ENCODE measurements at regions not wholly inside any gene's neighbourhood (a gene's known extent, or its start where the extent isn't known, plus 50 kb on each side); places are given as distances from the start of the nearest gene placed in this dataset.

GRCh38 chr18:75122334-75122958 is 86.5 kb downstream of the PTGR3 start:
- TF ChIP-seq POLR2A (IDR thresholded peaks at IDR 0.05), result no peak
- TF ChIP-seq CTCF (IDR thresholded peaks at IDR 0.05 in 4 of 5, conservative IDR thresholded peaks at IDR 0.05 in 1 of 5), result no peak

All from gastrocnemius medialis (tissue), 4 donors.